Lower lobe of right lung (tissue), 2 donors: ENCODE measurements at regions not wholly inside any gene's neighbourhood (a gene's known extent, or its start where the extent isn't known, plus 50 kb on each side); places are given as distances from the start of the nearest gene placed in this dataset.

ENCODE experiments used
- ATAC-seq, 2 donors: fragments of 200-7000 bp; cut with Tn5 transposase; one replicate each; pipeline ENCODE4 v1.9.1; 2020 to 2022; ENCODE audit warnings: mild to moderate bottlenecking in 2 of 2, moderate library complexity in 2 of 2
- DNase-seq: peaks from one replicate; pipeline ENCODE4 v3.0.0-alpha.2; 2020
- H3K27ac ChIP-seq: fragments of 200-600 bp; one replicate; pipeline ENCODE4 v1.8.0; 2022
- H3K27me3 ChIP-seq: fragments of 200-600 bp; one replicate; pipeline ENCODE4 v1.8.0; 2022; ENCODE audit warnings: low read depth
- H3K36me3 ChIP-seq: fragments of 200-600 bp; one replicate; pipeline ENCODE4 v1.8.0; 2022; ENCODE audit warnings: mild to moderate bottlenecking
- H3K4me1 ChIP-seq: fragments of 200-600 bp; one replicate; pipeline ENCODE4 v1.8.0; 2022
- H3K4me3 ChIP-seq: fragments of 200-600 bp; one replicate; pipeline ENCODE4 v1.8.0; 2022; ENCODE audit warnings: mild to moderate bottlenecking
- H3K9me3 ChIP-seq: fragments of 200-600 bp; one replicate; pipeline ENCODE4 v1.8.0; 2022
- CTCF ChIP-seq: fragments of 200-600 bp; IDR thresholded peaks from one replicate; pipeline ENCODE4 v1.8.0; 2022; ENCODE audit warnings: antibody characterized with exemption, mild to moderate bottlenecking
- intact Hi-C: fragments of 100-400 bp; cut with DNase I; formaldehyde crosslinking; loops from one replicate; pipeline ENCODE4 v1.11.0; 2022
- donor health status: DM: no; HTN: yes; CAD: no; lungs with severe emphysema.

GRCh38 chrX:33333271-33333670 lies 121.9 kb upstream of the DMD start:
- no peak for TF ChIP-seq CTCF
- intact Hi-C loops = no loop called here
- Histone ChIP-seq H3K9me3 (no peaks in the 10 kb centered on the region), H3K4me1 (no peaks in the 10 kb centered on the region), H3K4me3 (no peak overlapping the region), H3K27me3 (no peaks in the 10 kb centered on the region), H3K27ac (no peak overlapping the region), H3K36me3 (no peaks in the 10 kb centered on the region)
- ATAC-seq = no peak
- DNase-seq = no peak

DNA sequence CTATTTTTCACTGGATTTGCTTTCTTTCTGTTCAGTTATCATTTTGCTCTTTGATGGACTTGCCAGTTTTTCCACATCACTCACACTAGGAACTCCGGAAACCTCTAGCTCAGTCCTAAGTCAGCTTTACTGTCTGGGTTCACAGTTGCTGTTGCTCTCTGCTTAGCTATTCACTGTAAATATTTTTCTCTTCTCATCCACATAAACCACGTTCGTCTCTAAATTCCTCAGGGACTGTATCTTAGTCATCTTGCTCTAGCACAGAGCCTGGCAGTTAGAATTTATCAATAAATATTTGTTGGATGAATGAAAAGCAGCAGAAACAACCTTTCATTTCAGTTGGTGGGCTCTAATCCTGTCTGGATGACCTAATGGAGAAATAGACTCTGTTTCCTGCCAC lies 119.4 kb upstream of the DMD start:
- intact Hi-C loops = no loop called here
- Histone ChIP-seq H3K36me3 (no peaks in the 10 kb centered on the region), H3K27ac (no peak overlapping the region), H3K4me3 (no peak overlapping the region), H3K27me3 (no peaks in the 10 kb centered on the region), H3K4me1 (no peaks in the 10 kb centered on the region), H3K9me3 (no peaks in the 10 kb centered on the region)
- ATAC-seq (no peak), DNase-seq (no peak)
- no peak for TF ChIP-seq CTCF

DNA sequence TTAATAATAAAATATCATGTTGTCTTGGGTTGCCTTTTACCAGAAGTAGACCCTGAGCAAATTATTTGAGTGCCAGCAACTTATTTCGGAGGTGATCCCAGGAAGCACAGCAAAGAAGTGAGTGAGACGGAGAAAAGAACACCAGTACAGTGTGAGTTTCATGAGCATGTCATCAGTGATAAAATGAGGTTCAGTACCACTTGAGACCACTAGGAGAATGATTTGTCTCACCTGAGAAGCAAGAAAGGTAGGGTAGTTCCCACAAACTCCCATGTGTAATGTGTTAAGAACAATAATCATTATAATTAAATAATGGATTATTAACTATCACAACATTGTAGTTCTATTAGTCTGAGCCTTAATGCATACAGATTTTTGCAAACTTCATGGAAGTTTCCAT lies 112.8 kb upstream of the DMD start:
- Histone ChIP-seq H3K27ac (no peak overlapping the region), H3K4me1 (no peaks in the 10 kb centered on the region), H3K4me3 (no peak overlapping the region), H3K9me3 (no peaks in the 10 kb centered on the region), H3K27me3 (no peaks in the 10 kb centered on the region), H3K36me3 (no peaks in the 10 kb centered on the region)
- TF ChIP-seq CTCF = no peak
- no peak for DNase-seq
- ATAC-seq = no peak
- intact Hi-C loops = no loop called here

DNA sequence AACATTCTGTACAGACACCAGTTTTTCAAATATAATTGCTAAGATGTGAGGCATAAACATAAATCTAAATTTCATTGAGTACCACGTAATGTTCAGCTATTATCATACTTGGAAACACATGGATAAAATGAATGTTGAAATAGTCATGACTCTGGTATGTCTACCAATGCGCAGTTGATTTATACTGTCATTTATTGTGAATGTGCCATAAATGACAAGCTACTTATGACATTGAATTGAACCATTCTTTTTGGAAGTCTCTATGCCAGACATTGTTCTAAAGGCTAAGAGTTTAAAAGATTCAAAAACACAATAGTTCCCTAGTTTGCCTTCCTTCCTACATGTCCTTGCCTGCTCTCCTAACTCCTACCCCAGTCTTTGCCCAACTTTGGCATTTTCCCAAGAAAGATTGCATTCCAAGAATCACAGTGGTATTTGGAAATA lies 96.6 kb upstream of the DMD start:
- Histone ChIP-seq H3K4me3 (no peak overlapping the region), H3K27me3 (no peaks in the 10 kb centered on the region), H3K4me1 (no peaks in the 10 kb centered on the region), H3K9me3 (no peaks in the 10 kb centered on the region), H3K36me3 (no peaks in the 10 kb centered on the region), H3K27ac (no peak overlapping the region)
- DNase-seq (no peak), ATAC-seq (no peak)
- no peak for TF ChIP-seq CTCF
- intact Hi-C loops = no loop called here

GRCh38 chrX:33298622-33299021 lies 87.3 kb upstream of the DMD start:
- Histone ChIP-seq H3K27ac (no peak overlapping the region), H3K27me3 (no peaks in the 10 kb centered on the region), H3K36me3 (no peaks in the 10 kb centered on the region), H3K4me3 (no peak overlapping the region), H3K4me1 (no peaks in the 10 kb centered on the region), H3K9me3 (no peaks in the 10 kb centered on the region)
- no peak for DNase-seq
- no peak for ATAC-seq
- intact Hi-C loops = no loop called here
- no peak for TF ChIP-seq CTCF

- no peak for DNase-seq
- no peak overlapping the region for H3K27ac ChIP-seq
- no peak for TF ChIP-seq CTCF
Observed at GRCh38 chrX:33285550-33285949, 74.2 kb upstream of the DMD start.

More at GRCh38 chrX:33285550-33285949, 74.2 kb upstream of the DMD start:
- no peaks in the 10 kb centered on the region for H3K27me3 ChIP-seq
- H3K4me1 ChIP-seq = no peaks in the 10 kb centered on the region
- intact Hi-C loops = no loop called here
- no peaks in the 10 kb centered on the region for H3K9me3 ChIP-seq
- ATAC-seq = no peak
- H3K4me3 ChIP-seq = no peak overlapping the region
- no peaks in the 10 kb centered on the region for H3K36me3 ChIP-seq
